Large intestine (tissue), 3 donors: ENCODE measurements at regions not wholly inside any gene's neighbourhood (a gene's known extent, or its start where the extent isn't known, plus 50 kb on each side); places are given as distances from the start of the nearest gene placed in this dataset.

Experiments
- DNase-seq, 2 donors: peaks; one replicate each; pipeline versions ENCODE4 v3.0.0 to v3.0.0-alpha.2; 2013
- H3K27ac ChIP-seq: one replicate; pipeline ENCODE4 v1.5.1; 2013; ENCODE audit warnings: low read length
- H3K27me3 ChIP-seq: 2 replicates; pipeline ENCODE4 v1.6.1; 2013; ENCODE audit warnings: low read length; ENCODE audit not compliant: control insufficient read depth, insufficient read depth
- H3K36me3 ChIP-seq: 2 replicates; pipeline ENCODE4 v1.6.1; 2013; ENCODE audit warnings: low read length; ENCODE audit not compliant: control insufficient read depth, insufficient read depth
- H3K4me1 ChIP-seq: one replicate; pipeline ENCODE4 v1.6.1; 2013; ENCODE audit warnings: low read length; ENCODE audit not compliant: control insufficient read depth, insufficient read depth
- H3K4me3 ChIP-seq: one replicate; pipeline ENCODE4 v1.5.1; 2013; ENCODE audit warnings: low read length
- H3K9me3 ChIP-seq: one replicate; pipeline ENCODE4 v1.6.1; 2013; ENCODE audit warnings: mild to moderate bottlenecking, low read depth, low read length, moderate library complexity; ENCODE audit not compliant: control insufficient read depth
- WGBS: methylation state at CpG from one replicate; pipeline ENCODE4 v1.1.5; 2013; ENCODE audit warnings: low lambda C conversion rate; ENCODE audit not compliant: insufficient coverage; 5-methylcytosine and 5-hydroxymethylcytosine counted together

- Histone ChIP-seq H3K36me3 (no peaks in the 10 kb centered on the region), H3K9me3 (no peaks in the 10 kb centered on the region), H3K4me1 (peaks cover 6% of the 10 kb centered on the region), H3K27me3 (no peaks in the 10 kb centered on the region), H3K27ac (no peak overlapping the region), H3K4me3 (no peak overlapping the region)
- WGBS: no CpG with 5 or more reads among the region's 4 CpGs
- peak in 1 of 2 donors; percentile 55 for DNase-seq
These were observed 138.9 kb downstream of the PTH2R start for GRCh38 chr2:208545403-208546042.

DNA sequence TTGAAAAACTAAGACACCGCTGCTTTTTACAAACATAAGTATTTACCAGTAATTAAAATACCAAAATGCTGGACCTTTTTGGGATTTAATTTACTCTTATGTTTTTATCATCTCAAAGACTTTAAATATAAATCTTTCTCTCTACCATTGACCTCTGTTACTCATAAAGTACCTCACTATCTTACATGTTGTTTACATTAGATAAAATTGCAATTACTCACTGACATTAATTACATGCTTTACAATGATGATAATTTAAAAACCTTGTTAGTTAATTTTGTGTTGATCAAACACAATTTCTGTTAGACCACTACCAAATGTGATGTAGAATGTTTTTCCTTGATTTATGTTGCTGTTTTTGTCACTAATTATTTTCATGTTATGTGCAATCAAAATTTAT, 139.5 kb downstream of the PTH2R start:
- Histone ChIP-seq H3K4me3 (no peak overlapping the region), H3K4me1 (peaks cover 6% of the 10 kb centered on the region), H3K36me3 (no peaks in the 10 kb centered on the region), H3K9me3 (no peaks in the 10 kb centered on the region), H3K27me3 (no peaks in the 10 kb centered on the region), H3K27ac (no peak overlapping the region)
- peak in 1 of 2 donors; percentile 30 for DNase-seq
- 38% methylated on average over 1 of the region's 1 CpG for WGBS

DNA sequence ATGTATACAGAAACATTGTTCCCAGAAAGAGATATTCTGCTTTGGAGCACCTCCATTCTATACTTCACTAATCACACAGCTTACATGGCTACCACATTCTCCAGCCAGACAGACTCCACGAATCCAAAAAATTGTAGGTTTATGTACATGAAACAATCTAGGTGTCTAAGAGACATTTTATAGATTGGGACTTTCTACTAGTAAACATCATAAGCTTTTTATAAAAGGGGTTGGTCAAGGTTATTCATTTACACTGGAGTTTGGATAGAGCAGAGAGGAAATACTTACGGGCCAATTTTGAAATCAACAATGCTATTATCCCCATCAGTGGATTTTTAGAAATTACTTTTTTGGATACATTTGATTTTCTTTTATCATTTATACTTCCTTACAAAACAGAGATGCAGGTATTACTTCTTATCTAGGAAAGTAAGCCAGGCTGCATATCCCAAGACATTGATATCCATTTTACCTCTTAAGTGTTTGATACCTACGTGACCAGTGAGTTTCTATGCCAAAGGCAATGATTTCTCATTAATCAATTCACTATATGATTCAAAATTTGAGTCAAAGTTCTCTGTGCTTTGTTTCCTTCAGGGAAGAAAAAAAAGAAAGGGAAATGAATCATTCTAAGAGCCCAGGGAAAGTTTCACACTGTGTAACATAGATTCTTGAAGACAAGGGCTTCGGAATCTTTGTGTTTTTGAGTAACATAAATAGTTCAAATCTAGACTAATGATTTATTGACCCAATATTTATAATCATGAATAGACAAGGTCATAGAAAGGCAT, 140.5 kb downstream of the PTH2R start:
- no peaks in the 10 kb centered on the region for H3K9me3 ChIP-seq
- H3K27ac ChIP-seq: no peak overlapping the region
- no peak for DNase-seq
- 45% methylated on average over 2 of the region's 4 CpGs for WGBS
- peaks cover 6% of the 10 kb centered on the region for H3K4me1 ChIP-seq
- no peaks in the 10 kb centered on the region for H3K36me3 ChIP-seq
- no peak overlapping the region for H3K4me3 ChIP-seq
- H3K27me3 ChIP-seq: no peaks in the 10 kb centered on the region

GRCh38 chr2:208548700-208549099, 142.1 kb downstream of the PTH2R start:
- DNase-seq: no peak
- Histone ChIP-seq H3K27ac (no peak overlapping the region), H3K4me1 (peaks cover 6% of the 10 kb centered on the region), H3K36me3 (no peaks in the 10 kb centered on the region), H3K4me3 (no peak overlapping the region), H3K27me3 (no peaks in the 10 kb centered on the region), H3K9me3 (no peaks in the 10 kb centered on the region)
- WGBS: no CpG with 5 or more reads among the region's 3 CpGs

DNA sequence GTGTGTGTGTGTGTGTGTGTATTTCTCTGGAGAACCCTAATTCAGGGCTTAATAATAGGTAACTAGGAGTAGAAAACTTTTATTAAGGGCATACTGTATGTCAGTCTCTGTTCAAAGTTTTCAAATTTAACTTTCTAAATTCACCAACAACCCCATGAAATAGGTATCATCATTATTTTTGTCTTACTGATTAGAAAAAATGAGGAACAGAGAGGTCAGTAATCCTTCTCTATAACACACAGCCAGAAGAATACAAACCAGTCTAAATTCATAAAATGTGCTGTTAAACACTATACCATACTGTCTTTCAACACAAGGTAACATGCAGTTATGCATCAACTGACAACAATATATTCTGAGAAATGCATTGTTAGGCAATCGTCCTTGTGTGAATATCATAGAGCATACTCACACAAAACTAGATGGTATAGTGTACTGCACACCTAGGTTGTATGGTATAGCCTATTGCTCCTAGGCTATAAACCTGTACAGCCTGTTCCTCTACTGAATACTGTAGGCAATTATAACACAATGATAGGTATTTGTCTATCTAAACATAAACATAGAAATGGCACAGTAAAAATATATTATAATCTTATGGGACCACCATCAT, 143.1 kb downstream of the PTH2R start:
- no peaks in the 10 kb centered on the region for H3K27me3 ChIP-seq
- DNase-seq: no peak
- no peak overlapping the region for H3K27ac ChIP-seq
- no peaks in the 10 kb centered on the region for H3K9me3 ChIP-seq
- no peaks in the 10 kb centered on the region for H3K36me3 ChIP-seq
- no peak overlapping the region for H3K4me3 ChIP-seq
- no CpG with 5 or more reads among the region's 1 CpG for WGBS
- H3K4me1 ChIP-seq: peaks cover 6% of the 10 kb centered on the region

DNA sequence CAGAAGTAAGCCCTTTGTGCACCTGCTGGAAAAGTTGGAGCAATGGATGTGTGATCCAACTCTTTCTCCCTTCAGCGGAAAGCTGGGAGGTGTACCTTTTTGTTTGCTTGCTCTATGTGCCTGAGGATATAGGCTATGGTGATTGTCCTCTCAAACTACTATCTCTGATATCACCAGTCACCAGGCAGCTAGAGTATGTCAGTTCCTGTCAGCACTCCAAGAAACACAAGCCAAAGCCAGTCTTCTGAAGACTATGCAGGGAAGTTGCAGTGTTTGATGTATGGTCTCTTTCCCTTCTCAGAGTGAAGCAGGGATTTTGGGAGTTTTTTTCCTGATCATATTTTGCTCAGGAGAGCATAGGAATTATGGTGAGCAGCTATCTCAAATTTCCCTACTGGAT, 146.4 kb downstream of the PTH2R start:
- Histone ChIP-seq H3K36me3 (no peaks in the 10 kb centered on the region), H3K4me1 (no peaks in the 10 kb centered on the region), H3K9me3 (no peaks in the 10 kb centered on the region), H3K27me3 (no peaks in the 10 kb centered on the region), H3K4me3 (no peak overlapping the region), H3K27ac (no peak overlapping the region)
- DNase-seq: no peak
- WGBS: no CpG with 5 or more reads among the region's 1 CpG

DNA sequence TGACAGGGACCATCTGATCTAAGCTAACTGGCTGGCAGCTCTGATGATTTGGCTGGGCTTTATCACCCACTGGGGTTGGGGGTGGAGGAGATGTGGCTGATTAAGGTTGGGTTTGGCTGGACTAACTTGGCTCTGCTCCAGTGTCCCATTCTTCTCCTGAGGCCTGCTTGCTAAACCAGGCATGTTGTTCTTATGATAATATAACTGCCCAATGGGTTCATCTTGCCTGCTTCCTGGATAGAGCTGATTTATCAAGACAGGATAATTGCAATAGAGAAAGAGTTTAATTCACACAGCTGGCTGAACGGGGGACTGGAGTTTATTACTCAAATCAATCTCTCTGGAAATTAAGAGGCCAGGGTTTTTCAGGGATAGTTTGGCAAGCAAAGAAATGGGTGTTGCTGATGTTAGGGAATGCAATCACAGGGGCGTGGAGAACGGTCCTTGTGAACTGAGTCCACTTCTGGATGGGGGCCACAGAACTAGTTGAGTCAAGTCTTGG, 150.4 kb downstream of the PTH2R start:
- Histone ChIP-seq H3K4me3 (no peak overlapping the region), H3K9me3 (no peaks in the 10 kb centered on the region), H3K4me1 (no peaks in the 10 kb centered on the region), H3K27me3 (no peaks in the 10 kb centered on the region), H3K27ac (no peak overlapping the region), H3K36me3 (no peaks in the 10 kb centered on the region)
- no CpG with 5 or more reads among the region's 3 CpGs for WGBS
- no peak for DNase-seq

DNA sequence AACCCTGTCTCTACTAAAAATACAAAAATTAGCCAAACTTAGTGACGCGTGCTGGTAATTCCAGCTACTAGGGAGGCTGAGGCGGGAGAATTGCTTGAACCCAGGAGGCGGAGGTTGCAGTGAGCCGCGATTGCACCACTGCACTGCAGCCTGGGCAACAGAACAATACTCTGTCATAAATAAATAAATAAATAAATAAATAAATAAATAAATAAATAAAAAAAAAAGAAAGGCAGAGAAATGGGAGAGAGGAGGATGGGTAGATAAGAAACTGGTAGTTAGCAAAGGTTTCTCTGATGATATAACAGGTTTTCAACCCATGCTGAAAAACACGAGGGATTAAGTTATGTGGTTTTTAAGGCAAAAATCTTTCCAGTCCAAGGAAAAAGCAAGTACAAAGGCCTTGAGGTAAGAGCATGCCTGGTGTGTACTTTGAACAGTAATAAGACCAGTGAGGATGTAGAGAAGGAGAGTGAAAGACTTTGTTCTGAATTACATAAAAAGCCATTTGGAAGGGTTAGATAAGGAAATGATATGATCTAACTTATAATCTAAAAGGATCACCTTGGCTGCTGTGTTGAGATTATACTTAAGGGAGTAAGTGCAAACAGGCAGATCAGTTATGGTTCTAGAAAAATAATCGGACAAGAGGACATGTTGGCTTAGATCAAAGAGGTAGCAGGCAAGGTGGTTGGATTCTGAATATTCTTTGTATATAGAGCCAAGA, 159.3 kb downstream of the PTH2R start:
- Histone ChIP-seq H3K27ac (peak overlapping the region; percentile 4), H3K9me3 (no peaks in the 10 kb centered on the region), H3K27me3 (no peaks in the 10 kb centered on the region), H3K4me1 (peaks cover 8% of the 10 kb centered on the region), H3K4me3 (no peak overlapping the region), H3K36me3 (no peaks in the 10 kb centered on the region)
- peak; percentile 33 to 69 for DNase-seq
- WGBS: 15% methylated on average over 2 of the region's 8 CpGs

DNA sequence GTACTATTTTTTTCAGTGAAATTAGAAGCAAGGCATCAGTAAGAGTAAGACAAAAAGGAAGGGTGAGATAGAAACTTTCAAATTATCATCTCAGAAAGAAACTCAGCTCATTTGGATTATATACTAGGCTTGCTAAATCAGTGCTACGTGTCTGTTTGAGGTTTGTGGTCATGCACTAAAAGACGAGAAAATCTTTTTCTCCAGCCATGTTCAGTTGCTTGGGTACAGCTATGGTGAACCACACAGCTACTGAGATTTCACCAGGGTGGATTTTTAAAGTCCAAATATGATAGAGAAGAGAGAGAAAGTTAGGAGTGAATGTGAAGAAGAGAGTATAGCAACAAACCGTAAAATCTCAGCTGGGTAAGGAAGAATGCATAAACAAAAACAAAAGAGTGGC, 161.6 kb downstream of the PTH2R start:
- WGBS: 97% methylated on average over 3 of the region's 3 CpGs
- no peaks in the 10 kb centered on the region for H3K36me3 ChIP-seq

GRCh38 chr2:208570066-208570465, 163.5 kb downstream of the PTH2R start:
- Histone ChIP-seq H3K36me3 (no peaks in the 10 kb centered on the region), H3K9me3 (no peaks in the 10 kb centered on the region), H3K4me3 (no peak overlapping the region), H3K27me3 (no peaks in the 10 kb centered on the region), H3K27ac (no peak overlapping the region), H3K4me1 (peaks cover 13% of the 10 kb centered on the region)
- no peak for DNase-seq
- WGBS: no CpG with 5 or more reads among the region's 5 CpGs

More for the DNA sequence above, 161.6 kb downstream of the PTH2R start:
- Histone ChIP-seq H3K4me3 (no peak overlapping the region), H3K4me1 (peaks cover 9% of the 10 kb centered on the region), H3K27me3 (no peaks in the 10 kb centered on the region), H3K27ac (no peak overlapping the region), H3K9me3 (no peaks in the 10 kb centered on the region)
- DNase-seq: no peak
